K562 (cell line): ENCODE measurements at regions not wholly inside any gene's neighbourhood (a gene's known extent, or its start where the extent isn't known, plus 50 kb on each side); places are given as distances from the start of the nearest gene placed in this dataset.

ENCODE experiments used
- ATAC-seq: fragments of 200-7000 bp; cut with Tn5 transposase; 3 replicates; pipeline ENCODE4 v1.9.1; 2020; ENCODE audit warnings: moderate library complexity
- BruUV-seq: library from RNA; stranded (reverse); fragments of 400-500 nt; replicated peaks from 2 replicates; lab custom pipeline; 2021; lab: Mats Ljungman, UMichigan
- CTCF ChIA-PET: fragments of 300-600 bp; formaldehyde crosslinking; extraction: SDS; loops from one replicate; lab custom pipeline; 2021; ENCODE audit warnings: low intra/inter-chr PET ratio; lab: Yijun Ruan, JAX
- POLR2A ChIA-PET: fragments of 300-600, 350-650 bp; sonication (Branson Sonifier 250); formaldehyde crosslinking; extraction: SDS; loops from one replicate; lab custom pipeline; 2021; ENCODE audit warnings: antibody characterized with exemption, inconsistent platforms; lab: Yijun Ruan, JAX
- DNase-seq, 4 experiments: peaks; one replicate each; pipeline versions ENCODE4 v3.0.0 to v3.0.0-alpha.2; 2011 to 2018; ENCODE audit warnings: low spot score in 3 of 4, mixed read lengths in 3 of 4; ENCODE audit errors: extremely low read depth in 1 of 4
- FAIRE-seq: peaks from 2 replicates; lab custom pipeline; 2011; peaks lifted over from hg19 to GRCh38; lab: Jason Lieb, UNC
- H2AFZ ChIP-seq: 2 replicates; pipeline ENCODE4 v1.6.0; 2011; ENCODE audit warnings: low read depth, low read length, control low read depth, inconsistent platforms
- H3K27ac ChIP-seq: fragments of 200-600 bp; 3 replicates; pipeline ENCODE4 v1.8.0; 2011; ENCODE audit warnings: low read depth, mild to moderate bottlenecking, control low read depth, inconsistent platforms, low read length, moderate library complexity, mixed read lengths; ENCODE audit errors: extremely low read depth
- H3K27me3 ChIP-seq, 2 experiments: fragments of 300-600 bp in 1 of 2; 2 replicates in 1 of 2; 3 replicates in 1 of 2; pipeline versions ENCODE4 v1.6.0 to v1.8.0; 2011; ENCODE audit warnings: inconsistent platforms in 2 of 2, low read length in 2 of 2, mild to moderate bottlenecking in 1 of 2, mixed read lengths in 1 of 2, moderate library complexity in 1 of 2; ENCODE audit not compliant: control insufficient read depth in 2 of 2, insufficient read depth in 2 of 2
- H3K36me3 ChIP-seq: fragments of 300-600 bp; 3 replicates; pipeline ENCODE4 v1.8.0; 2011; ENCODE audit warnings: mild to moderate bottlenecking, low read length, inconsistent platforms; ENCODE audit not compliant: control insufficient read depth, insufficient read depth
- H3K4me1 ChIP-seq, 2 experiments: fragments of 200-600 bp in 1 of 2; replicated peaks in 1 of 2; 2 replicates in 1 of 2; 3 replicates in 1 of 2; pipeline versions ENCODE4 v1.5.1 to v1.8.0; 2011; ENCODE audit warnings: inconsistent platforms in 2 of 2, low read length in 2 of 2, mild to moderate bottlenecking in 1 of 2, mixed read lengths in 1 of 2, moderate library complexity in 1 of 2; ENCODE audit not compliant: control insufficient read depth in 2 of 2, insufficient read depth in 2 of 2
- H3K4me2 ChIP-seq: 2 replicates; pipeline ENCODE4 v1.6.1; 2011; ENCODE audit warnings: low read length, control low read depth, inconsistent platforms, mixed read lengths; ENCODE audit not compliant: insufficient read depth
- H3K4me3 ChIP-seq: fragments of 200-600 bp; sonication (generic), shearing (Covaris generic); 2 replicates; pipeline ENCODE4 v1.5.1; 2016; ENCODE audit warnings: control low read depth, inconsistent platforms
- H3K79me2 ChIP-seq: fragments of 200-600 bp; 3 replicates; pipeline ENCODE4 v1.8.0; 2011; ENCODE audit warnings: low read length, inconsistent platforms; ENCODE audit not compliant: control insufficient read depth, insufficient read depth
- H3K9ac ChIP-seq, 2 experiments: 2 replicates each; pipeline versions ENCODE4 v1.6.0 to v1.6.1; 2011; ENCODE audit warnings: low read depth in 2 of 2, low read length in 2 of 2, control low read depth in 1 of 2, inconsistent platforms in 1 of 2, mild to moderate bottlenecking in 1 of 2, mixed read lengths in 1 of 2; ENCODE audit not compliant: insufficient read depth in 1 of 2
- H3K9me1 ChIP-seq: one replicate; pipeline ENCODE4 v1.6.0; 2011; ENCODE audit warnings: inconsistent platforms, mild to moderate bottlenecking, low read length, moderate library complexity; ENCODE audit not compliant: control insufficient read depth, insufficient read depth
- H3K9me3 ChIP-seq: replicated peaks from 2 replicates; pipeline ENCODE4 v1.5.1; 2011; ENCODE audit warnings: low read depth, low read length, inconsistent platforms; ENCODE audit not compliant: control insufficient read depth, insufficient read depth
- H4K20me1 ChIP-seq: replicated peaks from 2 replicates; pipeline ENCODE4 v1.6.1; 2011; ENCODE audit warnings: low read length, inconsistent platforms, mixed read lengths; ENCODE audit not compliant: control insufficient read depth, insufficient read depth
- FOXA1 ChIP-seq: fragments of 450-650 bp; IDR thresholded peaks from 2 replicates; pipeline ENCODE4 v1.6.1; 2016; ENCODE audit warnings: mild to moderate bottlenecking, borderline replicate concordance
- MYNN ChIP-seq, 2 experiments: sonication (generic); formaldehyde crosslinking in 1 of 2; IDR thresholded peaks; 2 replicates each; pipeline versions ENCODE4 v1.5.0 to v1.6.1; 2016 to 2020; ENCODE audit warnings: antibody characterized with exemption in 1 of 2, missing genetic modification reagents in 1 of 2
- NCOA2 ChIP-seq, 2 experiments: fragments of 450-650 bp; IDR thresholded peaks; 2 replicates each; pipeline ENCODE4 v1.6.1; 2018; ENCODE audit warnings: mild to moderate bottlenecking in 2 of 2, moderate library complexity in 1 of 2; ENCODE audit not compliant: partially characterized antibody in 2 of 2
- NFYB ChIP-seq: IDR thresholded peaks from 2 replicates; pipeline ENCODE4 v1.6.1; 2011; ENCODE audit warnings: mild to moderate bottlenecking, moderate library complexity; ENCODE audit not compliant: insufficient read length; ENCODE audit errors: extremely low read depth
- NR1H2 ChIP-seq: sonication (generic); formaldehyde crosslinking; IDR thresholded peaks from 2 replicates; pipeline ENCODE4 v1.4.0; 2020; ENCODE audit warnings: mild to moderate bottlenecking, missing genetic modification reagents
- POLR2A ChIP-seq: fragments of 450-650 bp; conservative IDR thresholded peaks from 2 replicates; pipeline ENCODE4 v1.6.1; 2016
- SMAD4 ChIP-seq: fragments of 250-450 bp; sonication (Bioruptor Pico); conservative IDR thresholded peaks from 2 replicates; pipeline ENCODE4 v1.8.0; 2021; ENCODE audit warnings: inconsistent platforms, mild to moderate bottlenecking, moderate library complexity
- SPI1 ChIP-seq: IDR thresholded peaks from 2 replicates; pipeline ENCODE4 v1.6.1; 2011; ENCODE audit warnings: low read depth, low read length, control low read depth, borderline replicate concordance
- in situ Hi-C: fragments of 300-500 bp; cut with MboI; formaldehyde crosslinking; loops from 4 replicates; pipeline ENCODE4 v1.15.0; 2018; ENCODE audit warnings: inconsistent platforms, mixed read lengths
- intact Hi-C: fragments of 100-400 bp; cut with micrococcal nuclease; formaldehyde crosslinking; loops from 2 replicates; pipeline ENCODE4 v1.14.2; 2022
- TF ChIP-seq, protein P1 (sequence below): fragments of 250-450 bp; sonication (Bioruptor Pico); IDR thresholded peaks from 2 replicates; pipeline ENCODE4 v1.5.0; 2021; ENCODE audit warnings: mild to moderate bottlenecking, borderline replicate concordance

DNA sequence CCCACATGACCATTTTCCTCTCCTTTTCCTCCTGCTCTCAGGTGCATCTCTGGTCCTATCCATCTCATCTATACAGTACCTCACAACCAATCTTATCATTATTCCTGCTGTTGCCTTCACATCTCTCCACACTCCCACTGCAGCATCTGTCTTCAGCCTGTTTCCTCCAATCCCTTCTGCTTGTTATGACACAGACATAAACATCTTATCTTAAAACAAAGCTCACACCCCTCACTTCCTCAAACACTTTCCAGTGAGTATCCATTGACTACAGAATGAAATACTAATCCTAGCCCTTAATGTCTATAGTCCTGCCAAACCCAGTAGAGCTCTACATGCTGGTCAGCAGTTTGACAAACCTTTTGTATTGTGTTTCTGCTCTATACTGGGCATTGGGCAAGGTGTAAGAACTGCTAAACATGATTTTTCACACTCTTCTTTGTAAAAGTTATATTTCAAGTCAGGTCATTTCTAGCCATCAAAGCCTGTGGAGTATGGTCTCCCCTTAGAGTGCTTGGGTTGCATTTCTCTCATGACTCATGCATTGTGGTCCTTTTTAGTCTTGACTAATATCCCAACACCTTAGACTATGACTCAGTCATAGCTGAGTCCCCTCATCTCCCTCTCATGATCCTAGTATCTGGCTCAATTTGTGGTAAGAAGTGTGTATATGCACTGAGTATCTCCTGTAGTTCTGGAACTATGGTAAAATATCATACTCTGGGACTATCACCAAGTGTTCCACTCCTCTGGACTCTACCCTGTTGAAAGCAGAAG lies 187.0 kb downstream of the CYRIA start:
- H3K4me3 ChIP-seq, result no peak overlapping the region
- ATAC-seq (no peak), FAIRE-seq (no peak), DNase-seq (no peak)
- no peak overlapping the region for H2AFZ ChIP-seq
- no peaks in the 10 kb centered on the region; a peak in 1 of 5 replicates for H3K27me3 ChIP-seq
- no peaks in the 10 kb centered on the region for H3K9me3 ChIP-seq
- intact Hi-C loops (no loop called here), in situ Hi-C loops (loop anchor here (25.0 kb wide), 1 partner anchor 541 kb away; the partner anchor contains the start of gene MYCN)
- H3K9ac ChIP-seq, result no peak overlapping the region
- no peak overlapping the region for H3K4me2 ChIP-seq
- H3K4me1 ChIP-seq, result no peaks in the 10 kb centered on the region
- H3K9me1 ChIP-seq, result no peaks in the 10 kb centered on the region
- H3K79me2 ChIP-seq, result no peaks in the 10 kb centered on the region
- no peak overlapping the region for H3K27ac ChIP-seq
- no peaks in the 10 kb centered on the region for H3K36me3 ChIP-seq
- CTCF ChIA-PET, result no interaction called here
- TF ChIP-seq SMAD4 (CRISPR knock-in tag) (no peak), SPI1 (0 out of 2 replicates have a peak, but pooled peaks have one; percentile 8)
- BruUV-seq, result no TSS peak
- POLR2A ChIA-PET, result no interaction called here
- no peaks in the 10 kb centered on the region for H4K20me1 ChIP-seq

DNA sequence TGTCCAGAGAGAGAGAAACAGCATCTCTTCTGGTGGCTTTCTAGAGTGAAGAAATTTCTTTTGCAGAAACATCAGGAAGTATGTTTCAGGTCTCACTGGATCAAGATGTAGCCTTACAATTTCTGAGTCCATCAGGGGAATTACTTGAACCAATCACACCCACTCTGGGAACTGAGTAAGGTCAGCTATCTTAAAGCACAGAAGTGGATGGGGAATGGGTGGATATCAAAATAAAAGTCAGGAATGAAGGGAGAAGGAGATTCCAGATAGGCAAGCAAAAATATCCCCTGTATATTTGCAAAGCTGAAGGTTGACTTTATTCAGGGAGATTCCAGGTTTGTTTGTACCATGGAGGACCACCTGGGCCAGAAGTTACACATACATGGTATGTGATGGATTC lies 188.0 kb downstream of the CYRIA start:
- no TSS peak for BruUV-seq
- no peaks in the 10 kb centered on the region for H3K4me1 ChIP-seq
- no peaks in the 10 kb centered on the region for H3K79me2 ChIP-seq
- in situ Hi-C loops (loop anchor here (25.0 kb wide), 1 partner anchor 540 kb away; the partner anchor contains the start of gene MYCN), intact Hi-C loops (no loop called here)
- ATAC-seq, result no peak
- TF ChIP-seq, protein P1, sequence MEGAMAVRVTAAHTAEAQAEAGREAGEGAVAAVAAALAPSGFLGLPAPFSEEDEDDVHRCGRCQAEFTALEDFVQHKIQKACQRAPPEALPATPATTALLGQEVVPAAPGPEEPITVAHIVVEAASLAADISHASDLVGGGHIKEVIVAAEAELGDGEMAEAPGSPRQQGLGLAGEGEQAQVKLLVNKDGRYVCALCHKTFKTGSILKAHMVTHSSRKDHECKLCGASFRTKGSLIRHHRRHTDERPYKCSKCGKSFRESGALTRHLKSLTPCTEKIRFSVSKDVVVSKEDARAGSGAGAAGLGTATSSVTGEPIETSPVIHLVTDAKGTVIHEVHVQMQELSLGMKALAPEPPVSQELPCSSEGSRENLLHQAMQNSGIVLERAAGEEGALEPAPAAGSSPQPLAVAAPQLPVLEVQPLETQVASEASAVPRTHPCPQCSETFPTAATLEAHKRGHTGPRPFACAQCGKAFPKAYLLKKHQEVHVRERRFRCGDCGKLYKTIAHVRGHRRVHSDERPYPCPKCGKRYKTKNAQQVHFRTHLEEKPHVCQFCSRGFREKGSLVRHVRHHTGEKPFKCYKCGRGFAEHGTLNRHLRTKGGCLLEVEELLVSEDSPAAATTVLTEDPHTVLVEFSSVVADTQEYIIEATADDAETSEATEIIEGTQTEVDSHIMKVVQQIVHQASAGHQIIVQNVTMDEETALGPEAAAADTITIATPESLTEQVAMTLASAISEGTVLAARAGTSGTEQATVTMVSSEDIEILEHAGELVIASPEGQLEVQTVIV (CRISPR knock-in tag), result no peak
- TF ChIP-seq NCOA2 (IDR thresholded peaks at IDR 0.05; ENCODE audit: partially characterized antibody in 2 of 2), result no peak
- no peak for TF ChIP-seq NR1H2
- TF ChIP-seq POLR2A, result no peak
- TF ChIP-seq FOXA1, result no peak
- peak; percentile 93 for TF ChIP-seq MYNN (IDR thresholded peaks at IDR 0.05)
- no peak; the same call in 1 of the 2 replicates for TF ChIP-seq MYNN (CRISPR knock-in tag; IDR thresholded peaks at IDR 0.05)
- no peak for TF ChIP-seq NFYB
- no peaks in the 10 kb centered on the region; a peak in 1 of 5 replicates for H3K27me3 ChIP-seq
- ChIA-PET CTCF (no interaction called here), POLR2A (interaction anchor here (0.7 kb wide), 1 partner anchor 88 kb away, joined by 3 read pairs; no protein-coding TSS in a partner anchor)
- no peak for DNase-seq
- no peaks in the 10 kb centered on the region for H4K20me1 ChIP-seq
- H3K9ac ChIP-seq, result no peak overlapping the region
- no peak overlapping the region for H2AFZ ChIP-seq
- no peaks in the 10 kb centered on the region for H3K36me3 ChIP-seq
- FAIRE-seq, result no peak
- H3K9me3 ChIP-seq, result no peaks in the 10 kb centered on the region
- H3K4me2 ChIP-seq, result no peak overlapping the region
- H3K9me1 ChIP-seq, result no peaks in the 10 kb centered on the region
- no peak overlapping the region for H3K27ac ChIP-seq
- no peak overlapping the region for H3K4me3 ChIP-seq
